ENCODE measurements at regions not wholly inside any gene's neighbourhood (a gene's known extent, or its start where the extent isn't known, plus 50 kb on each side); places are given as distances from the start of the nearest gene placed in this dataset.

- no peak for DNase-seq
Measured at GRCh38 chr12:24198936-24199671, 249.6 kb upstream of the SOX5 start.

- DNase-seq, result no peak
Measured at GRCh38 chr12:24198070-24198469, 248.6 kb upstream of the SOX5 start.

GRCh38 chr12:24197532-24197931 is 248.1 kb upstream of the SOX5 start:
- no peak for DNase-seq

- no peak for DNase-seq
Measured at GRCh38 chr12:24195063-24195462, 245.6 kb upstream of the SOX5 start.

GRCh38 chr12:24191117-24191516 is 241.6 kb upstream of the SOX5 start:
- no peak for DNase-seq

- no peak for DNase-seq
Measured at GRCh38 chr12:24185782-24186181, 236.3 kb upstream of the SOX5 start.

GRCh38 chr12:24177889-24178288 is 228.4 kb upstream of the SOX5 start:
- DNase-seq, result no peak

GRCh38 chr12:24175929-24176328 is 226.5 kb upstream of the SOX5 start:
- no peak for DNase-seq

- DNase-seq, result no peak
Measured at GRCh38 chr12:24175284-24175683, 225.8 kb upstream of the SOX5 start.

GRCh38 chr12:24173067-24173466 is 223.6 kb upstream of the SOX5 start:
- DNase-seq, result no peak

GRCh38 chr12:24172773-24173066 is 223.2 kb upstream of the SOX5 start:
- no peak for DNase-seq

- DNase-seq, result no peak
Measured at GRCh38 chr12:24172031-24172772, 222.7 kb upstream of the SOX5 start.

- no peak for DNase-seq
Measured at GRCh38 chr12:24155042-24155441, 205.6 kb upstream of the SOX5 start.

- DNase-seq, result no peak
Measured at GRCh38 chr12:24153079-24153478, 203.6 kb upstream of the SOX5 start.

- no peak for DNase-seq
Measured at GRCh38 chr12:24152270-24152669, 202.8 kb upstream of the SOX5 start.

GRCh38 chr12:24143928-24144327 is 194.5 kb upstream of the SOX5 start:
- no peak for DNase-seq

- DNase-seq, result no peak
Measured at GRCh38 chr12:24139035-24139434, 189.6 kb upstream of the SOX5 start.

GRCh38 chr12:24138041-24138440 is 188.6 kb upstream of the SOX5 start:
- DNase-seq, result no peak

- no peak for DNase-seq
Measured at GRCh38 chr12:24135158-24135850, 185.8 kb upstream of the SOX5 start.

- no peak for DNase-seq
Measured at GRCh38 chr12:24134092-24134491, 184.6 kb upstream of the SOX5 start.

- no peak for DNase-seq
Measured at GRCh38 chr12:24133384-24133783, 183.9 kb upstream of the SOX5 start.

- no peak for DNase-seq
Measured at GRCh38 chr12:24127919-24128721, 178.7 kb upstream of the SOX5 start.

GRCh38 chr12:24125280-24125679 is 175.8 kb upstream of the SOX5 start:
- DNase-seq, result no peak

Data from activated CD8-positive, alpha-beta memory T cell treated with anti-CD3 and anti-CD28 coated beads, Interleukin-2, amount 50 U/mL, for 48 hours (primary cell).